Glomerular visceral epithelial cell (primary cell): ENCODE measurements at regions not wholly inside any gene's neighbourhood (a gene's known extent, or its start where the extent isn't known, plus 50 kb on each side); places are given as distances from the start of the nearest gene placed in this dataset.
A peak's percentile ranks its signal among the peaks of the same experiment; 100 is the strongest.
"Not testable (repeated sequence)": the region's sequence is repeated elsewhere in the genome, so short reads cannot be mapped to it uniquely, and the experiment has no call there.

Experiments used
- DNase-seq: peaks from one replicate; pipeline ENCODE4 v3.0.0-alpha.2; 2016; ENCODE audit errors: extremely low spot score

- no peak for DNase-seq
These were observed 93.1 kb upstream of the TBCA start for GRCh38 chr5:77869116-77869798.

DNA sequence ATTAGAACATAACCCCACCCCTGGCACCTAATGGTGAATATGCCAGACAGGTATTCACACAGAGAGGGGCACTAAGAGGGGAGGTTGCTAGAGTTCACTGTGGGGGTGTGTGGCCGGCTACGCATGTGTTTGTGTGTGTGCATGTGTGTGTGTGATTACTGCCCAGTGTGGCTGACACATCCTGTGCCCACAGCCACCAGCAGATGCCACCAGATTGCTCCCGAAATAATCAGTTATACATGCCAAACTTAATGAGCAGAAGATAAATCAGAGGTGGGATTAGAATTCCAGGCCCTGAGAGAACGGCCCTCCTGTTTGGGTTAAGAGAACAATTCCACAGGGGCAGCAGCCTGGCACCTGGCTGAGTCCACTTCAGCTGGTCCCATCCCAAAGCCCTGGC lies 91.8 kb upstream of the TBCA start:
- no peak for DNase-seq

DNA sequence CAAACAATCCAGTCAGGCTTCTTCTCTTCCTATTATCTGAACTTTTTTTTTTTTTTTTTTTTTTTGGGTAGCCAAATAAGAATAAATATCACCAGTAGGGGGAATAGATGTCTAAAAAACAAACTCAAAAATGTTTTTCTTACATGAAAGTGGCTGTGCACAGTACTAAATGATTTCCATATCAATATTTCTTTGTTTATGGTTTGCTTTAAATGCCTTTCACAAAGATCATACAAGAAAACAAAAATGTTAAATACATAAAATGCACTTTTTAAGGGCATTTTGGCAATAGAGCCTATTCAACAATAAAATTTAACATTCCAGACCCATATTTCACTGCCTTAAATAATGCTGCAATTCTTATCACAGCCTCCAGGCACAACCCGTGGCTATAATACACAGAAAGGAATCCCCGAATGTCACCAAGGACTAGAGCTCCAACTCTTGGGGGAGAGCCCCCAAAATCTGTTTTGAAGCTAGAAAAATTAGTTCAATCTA lies 91.1 kb upstream of the TBCA start:
- no peak for DNase-seq

GRCh38 chr5:77866198-77866597 lies 90.1 kb upstream of the TBCA start:
- no peak for DNase-seq

GRCh38 chr5:77864997-77865396 lies 88.9 kb upstream of the TBCA start:
- no peak for DNase-seq

- no peak for DNase-seq
These were observed 87.0 kb upstream of the TBCA start for GRCh38 chr5:77863181-77863580.

DNA sequence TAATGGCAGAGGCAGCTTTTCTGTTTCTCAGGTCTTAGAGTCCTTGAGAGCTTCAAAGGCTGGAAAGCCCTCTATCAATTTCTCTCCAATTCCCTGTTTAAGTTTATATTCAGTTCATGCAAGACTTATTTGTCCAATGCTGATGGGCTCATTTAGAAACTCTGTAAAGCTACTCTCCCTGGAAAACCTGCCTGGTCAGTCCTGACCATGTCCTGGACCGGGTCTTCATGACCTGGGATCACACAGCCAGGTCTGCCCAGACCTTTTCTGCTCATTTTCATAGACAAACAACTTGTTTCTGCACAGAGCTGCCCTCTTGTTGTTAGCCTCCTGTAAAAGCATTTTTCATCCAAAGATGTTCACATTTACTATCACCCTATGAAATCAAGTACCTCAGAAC lies 85.4 kb upstream of the TBCA start:
- no peak for DNase-seq

DNA sequence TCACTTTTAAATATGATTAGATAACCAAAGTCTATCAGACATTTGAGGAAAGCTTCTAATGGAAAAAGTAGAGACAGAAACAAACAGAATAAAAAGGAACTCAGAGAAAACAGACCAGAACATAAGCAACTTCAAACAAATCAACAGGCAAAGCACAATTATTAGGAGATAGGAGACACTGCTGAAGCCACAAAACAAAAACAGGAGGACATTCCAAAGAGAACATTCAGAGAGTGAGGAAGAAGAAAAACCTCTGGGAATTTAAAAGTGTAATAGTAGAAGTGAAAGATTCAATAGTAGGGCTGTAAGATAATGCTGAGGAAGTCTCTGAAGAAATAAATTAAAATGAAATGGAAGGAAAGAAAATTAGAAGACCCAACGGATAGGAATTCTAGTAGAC lies 83.2 kb upstream of the TBCA start:
- no peak for DNase-seq

GRCh38 chr5:77858678-77859077 lies 82.5 kb upstream of the TBCA start:
- DNase-seq = not testable (repeated sequence)

- no peak for DNase-seq
These were observed 79.2 kb upstream of the TBCA start for GRCh38 chr5:77855369-77855768.

- no peak for DNase-seq
These were observed 77.3 kb upstream of the TBCA start for GRCh38 chr5:77853353-77853907.

DNA sequence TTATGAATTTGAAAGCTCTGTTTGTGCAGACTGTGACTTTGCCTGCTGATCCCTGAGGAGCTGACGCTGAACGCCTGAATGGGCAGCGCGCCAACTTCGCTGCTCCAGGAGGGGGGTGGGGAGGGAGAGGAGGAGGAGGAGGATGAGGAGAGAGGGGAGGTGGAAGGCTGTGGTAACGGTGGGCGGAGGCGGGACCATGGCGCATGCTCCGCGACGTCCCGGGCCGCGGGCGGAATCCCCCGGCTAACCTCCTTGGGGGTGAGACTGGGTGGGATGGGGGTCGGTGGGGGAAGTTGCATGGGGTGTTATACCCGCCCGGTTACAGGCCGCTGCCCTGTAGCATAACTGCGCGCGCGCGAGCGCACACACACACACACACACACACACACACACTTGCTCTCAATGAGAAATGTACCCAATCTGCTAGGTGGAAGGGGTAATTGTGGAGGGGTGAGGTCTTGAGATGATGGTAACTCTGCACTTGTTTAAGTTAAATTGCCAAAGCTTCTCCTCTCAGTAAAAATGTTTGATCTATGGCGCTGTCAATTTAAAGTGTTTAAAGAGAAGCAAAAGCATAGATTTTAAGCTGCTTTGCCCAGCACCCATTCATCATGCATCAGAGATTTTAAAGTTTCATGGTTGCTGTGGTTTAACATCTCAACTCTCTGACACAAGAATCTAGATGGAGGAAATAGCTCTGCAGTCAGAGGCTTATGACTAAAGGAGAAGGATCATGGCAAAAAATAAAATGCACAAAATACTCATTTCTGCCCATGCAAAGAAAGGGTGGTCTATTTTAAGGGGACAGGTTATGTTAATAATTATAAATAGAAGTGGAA lies 76.6 kb upstream of the TBCA start:
- DNase-seq = peak; percentile 86

- DNase-seq = no peak
These were observed 76.0 kb upstream of the TBCA start for GRCh38 chr5:77852068-77852513.

GRCh38 chr5:77851176-77852067 lies 75.3 kb upstream of the TBCA start:
- no peak for DNase-seq

GRCh38 chr5:77850536-77851175 lies 74.5 kb upstream of the TBCA start:
- no peak for DNase-seq

- DNase-seq = no peak
These were observed 73.3 kb upstream of the TBCA start for GRCh38 chr5:77849308-77849900.

GRCh38 chr5:77847814-77848290 lies 71.7 kb upstream of the TBCA start:
- DNase-seq = no peak

DNA sequence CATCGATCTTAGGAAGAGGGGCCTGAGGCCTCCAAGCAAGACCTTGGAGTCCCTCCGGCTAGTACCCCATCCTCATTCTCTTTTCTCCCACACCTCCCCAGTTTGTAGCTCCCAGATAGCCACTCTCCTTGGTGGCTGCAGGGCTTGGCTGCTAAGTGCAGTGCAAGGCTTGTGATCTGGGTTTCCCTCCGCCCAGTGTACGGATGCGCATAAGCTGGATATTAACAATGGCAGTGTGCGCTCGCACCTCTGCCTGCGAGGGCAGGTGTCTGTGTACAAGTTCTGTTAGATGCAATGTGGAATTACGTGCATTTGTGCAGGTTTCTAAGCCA lies 71.0 kb upstream of the TBCA start:
- no peak for DNase-seq

GRCh38 chr5:77846422-77847128 lies 70.4 kb upstream of the TBCA start:
- no peak for DNase-seq

DNA sequence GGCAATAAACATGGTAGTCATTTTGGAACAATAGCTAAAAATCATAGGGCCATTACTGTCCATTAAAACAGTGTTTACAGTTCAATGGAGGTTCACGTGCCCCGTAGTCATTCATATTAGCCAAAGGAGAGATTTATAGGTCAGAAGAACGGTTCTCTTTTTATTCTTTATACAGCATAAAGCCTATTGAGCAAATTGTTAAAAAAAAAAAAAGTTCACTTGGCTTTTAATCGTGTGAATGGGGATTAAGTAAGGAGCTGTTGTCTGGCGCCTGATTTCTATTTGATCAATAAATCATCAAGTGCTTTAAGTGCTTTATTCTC lies 69.1 kb upstream of the TBCA start:
- DNase-seq = no peak
